ENCODE measurements at regions not wholly inside any gene's neighbourhood (a gene's known extent, or its start where the extent isn't known, plus 50 kb on each side); places are given as distances from the start of the nearest gene placed in this dataset.

GRCh38 chr11:43238341-43238740, 73.5 kb upstream of the API5 start:
- CTCF ChIA-PET: no interaction called here
- no peak overlapping the region for H3K27ac Mint-ChIP-seq (ENCODE audit: unreplicated experiment)
- peaks cover 8% of the 10 kb centered on the region for H3K9me3 Mint-ChIP-seq (ENCODE audit: low read depth, unreplicated experiment)
- intact Hi-C loops (cut with micrococcal nuclease; ENCODE audit: unreplicated experiment): no loop called here
- H3K4me1 Mint-ChIP-seq (ENCODE audit: low read depth, unreplicated experiment): no peaks in the 10 kb centered on the region
- no peak for TF ChIP-seq CTCF (IDR thresholded peaks at IDR 0.05; ENCODE audit: unreplicated experiment)
- H3K36me3 Mint-ChIP-seq (ENCODE audit: insufficient read depth, unreplicated experiment): no peaks in the 10 kb centered on the region
- H3K27me3 Mint-ChIP-seq (ENCODE audit: unreplicated experiment): no peaks in the 10 kb centered on the region
- no TSS peak for BruUV-seq (replicated peaks)
- no peak for DNase-seq
- no peak overlapping the region for H3K4me3 Mint-ChIP-seq (ENCODE audit: low read depth, unreplicated experiment)

GRCh38 chr11:43239791-43240190, 72.0 kb upstream of the API5 start:
- BruUV-seq (replicated peaks): no TSS peak
- intact Hi-C loops (cut with micrococcal nuclease; ENCODE audit: unreplicated experiment): no loop called here

GRCh38 chr11:43242401-43242800, 69.4 kb upstream of the API5 start:
- Mint-ChIP-seq H3K9me3 (ENCODE audit: low read depth, unreplicated experiment) (peaks cover 6% of the 10 kb centered on the region), H3K4me3 (ENCODE audit: low read depth, unreplicated experiment) (no peak overlapping the region), H3K4me1 (ENCODE audit: low read depth, unreplicated experiment) (no peaks in the 10 kb centered on the region), H3K27ac (ENCODE audit: unreplicated experiment) (no peak overlapping the region), H3K36me3 (ENCODE audit: insufficient read depth, unreplicated experiment) (no peaks in the 10 kb centered on the region), H3K27me3 (ENCODE audit: unreplicated experiment) (no peaks in the 10 kb centered on the region)
- intact Hi-C loops (cut with micrococcal nuclease; ENCODE audit: unreplicated experiment): no loop called here
- BruUV-seq (replicated peaks): no TSS peak
- DNase-seq: no peak
- no peak for TF ChIP-seq CTCF (IDR thresholded peaks at IDR 0.05; ENCODE audit: unreplicated experiment)
- CTCF ChIA-PET: no interaction called here

More at GRCh38 chr11:43239791-43240190, 72.0 kb upstream of the API5 start:
- CTCF ChIA-PET: no interaction called here
- no peak for DNase-seq
- no peaks in the 10 kb centered on the region for H3K27me3 Mint-ChIP-seq (ENCODE audit: unreplicated experiment)
- no peak overlapping the region for H3K4me3 Mint-ChIP-seq (ENCODE audit: low read depth, unreplicated experiment)
- no peak for TF ChIP-seq CTCF (IDR thresholded peaks at IDR 0.05; ENCODE audit: unreplicated experiment)
- no peak overlapping the region for H3K27ac Mint-ChIP-seq (ENCODE audit: unreplicated experiment)
- peaks cover 8% of the 10 kb centered on the region for H3K9me3 Mint-ChIP-seq (ENCODE audit: low read depth, unreplicated experiment)
- H3K36me3 Mint-ChIP-seq (ENCODE audit: insufficient read depth, unreplicated experiment): no peaks in the 10 kb centered on the region
- H3K4me1 Mint-ChIP-seq (ENCODE audit: low read depth, unreplicated experiment): no peaks in the 10 kb centered on the region

- no peak overlapping the region for H3K4me3 Mint-ChIP-seq (ENCODE audit: low read depth, unreplicated experiment)
- no peaks in the 10 kb centered on the region for H3K36me3 Mint-ChIP-seq (ENCODE audit: insufficient read depth, unreplicated experiment)
- CTCF ChIA-PET: no interaction called here
- H3K4me1 Mint-ChIP-seq (ENCODE audit: low read depth, unreplicated experiment): no peaks in the 10 kb centered on the region
- TF ChIP-seq CTCF (IDR thresholded peaks at IDR 0.05; ENCODE audit: unreplicated experiment): no peak
- no peak for DNase-seq
- intact Hi-C loops (cut with micrococcal nuclease; ENCODE audit: unreplicated experiment): no loop called here
- no peaks in the 10 kb centered on the region for H3K27me3 Mint-ChIP-seq (ENCODE audit: unreplicated experiment)
- no peak overlapping the region for H3K27ac Mint-ChIP-seq (ENCODE audit: unreplicated experiment)
- no TSS peak for BruUV-seq (replicated peaks)
- peaks cover 4% of the 10 kb centered on the region for H3K9me3 Mint-ChIP-seq (ENCODE audit: low read depth, unreplicated experiment)
Observed at GRCh38 chr11:43243927-43244326, 67.9 kb upstream of the API5 start.

- peaks cover 2% of the 10 kb centered on the region for H3K9me3 Mint-ChIP-seq (ENCODE audit: low read depth, unreplicated experiment)
- CTCF ChIA-PET: no interaction called here
- H3K36me3 Mint-ChIP-seq (ENCODE audit: insufficient read depth, unreplicated experiment): no peaks in the 10 kb centered on the region
- DNase-seq: no peak
- no peak overlapping the region for H3K4me3 Mint-ChIP-seq (ENCODE audit: low read depth, unreplicated experiment)
- H3K27ac Mint-ChIP-seq (ENCODE audit: unreplicated experiment): no peak overlapping the region
- TF ChIP-seq CTCF (IDR thresholded peaks at IDR 0.05; ENCODE audit: unreplicated experiment): no peak
- intact Hi-C loops (cut with micrococcal nuclease; ENCODE audit: unreplicated experiment): no loop called here
- no peaks in the 10 kb centered on the region for H3K27me3 Mint-ChIP-seq (ENCODE audit: unreplicated experiment)
- BruUV-seq (replicated peaks): no TSS peak
- H3K4me1 Mint-ChIP-seq (ENCODE audit: low read depth, unreplicated experiment): no peaks in the 10 kb centered on the region
Observed at GRCh38 chr11:43245466-43245865, 66.3 kb upstream of the API5 start.
